ENCODE measurements at regions not wholly inside any gene's neighbourhood (a gene's known extent, or its start where the extent isn't known, plus 50 kb on each side); places are given as distances from the start of the nearest gene placed in this dataset.

DNA sequence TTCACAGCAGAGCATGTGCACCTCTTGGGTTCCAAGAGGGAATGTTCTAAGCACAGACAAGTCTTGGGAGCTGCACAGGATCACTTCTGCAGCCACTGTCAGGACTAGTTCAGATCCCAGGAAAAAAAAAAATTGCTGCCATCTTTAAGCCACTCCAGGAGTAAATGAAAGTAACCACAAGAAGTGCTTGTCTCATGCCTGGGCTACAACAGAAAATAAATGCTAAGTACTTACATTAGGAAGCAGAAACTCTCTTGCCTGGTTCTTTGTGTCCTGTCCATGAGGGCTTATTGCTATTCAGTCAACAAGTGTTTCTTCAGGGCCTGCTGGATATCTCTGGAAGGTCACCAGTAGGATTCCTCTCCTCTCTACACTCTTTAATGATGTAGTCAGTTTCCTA, 176.1 kb downstream of the KTN1 start:
- intact Hi-C loops (cut with DNase I): no loop called here
- TF ChIP-seq POLR2AphosphoS5 (IDR thresholded peaks at IDR 0.05) (no peak), EP300 (IDR thresholded peaks at IDR 0.05) (no peak)
- H3K4me3 ChIP-seq: no peak overlapping the region
- no peak for DNase-seq (ENCODE audit: extremely low spot score)
- no peak overlapping the region for H3K27ac ChIP-seq (replicated peaks in 1 of 4)
- no peaks in the 10 kb centered on the region for H3K9me3 ChIP-seq
- no peaks in the 10 kb centered on the region for H3K36me3 ChIP-seq
- peaks cover 0 to 14% (median 12%) of the 10 kb centered on the region in 4 donors for H3K4me1 ChIP-seq
- H3K27me3 ChIP-seq: no peaks in the 10 kb centered on the region

DNA sequence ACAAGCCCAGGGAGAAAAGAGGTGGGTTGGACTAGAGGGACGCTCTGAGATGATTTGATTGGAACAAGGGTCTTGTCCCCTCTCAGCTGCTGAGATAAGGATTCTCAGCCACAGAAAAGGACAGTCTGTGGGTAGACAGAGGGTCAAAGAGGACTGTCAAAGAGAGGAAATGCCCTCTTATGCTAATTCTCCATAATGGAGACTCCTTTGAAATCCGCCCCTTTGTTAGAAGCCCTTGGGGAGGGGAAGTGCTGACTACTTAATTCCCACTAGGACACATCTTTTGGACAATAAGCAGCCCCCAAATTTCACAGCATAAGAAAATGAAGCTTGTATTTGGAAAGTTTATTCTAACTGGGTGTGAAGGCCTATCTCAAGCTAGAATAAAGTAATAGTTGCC, 176.6 kb downstream of the KTN1 start:
- no peak overlapping the region for H3K4me3 ChIP-seq
- intact Hi-C loops (cut with DNase I): no loop called here
- peaks cover 0 to 14% (median 12%) of the 10 kb centered on the region in 4 donors for H3K4me1 ChIP-seq
- WGBS: 89% methylated on average over 2 of the region's 2 CpGs
- no peaks in the 10 kb centered on the region for H3K27me3 ChIP-seq
- H3K9me3 ChIP-seq: no peaks in the 10 kb centered on the region
- TF ChIP-seq POLR2A (IDR thresholded peaks at IDR 0.05; ENCODE audit: low read depth) (no peak), POLR2AphosphoS5 (IDR thresholded peaks at IDR 0.05) (no peak), EP300 (IDR thresholded peaks at IDR 0.05) (no peak)
- TF ChIP-seq, protein P1, sequence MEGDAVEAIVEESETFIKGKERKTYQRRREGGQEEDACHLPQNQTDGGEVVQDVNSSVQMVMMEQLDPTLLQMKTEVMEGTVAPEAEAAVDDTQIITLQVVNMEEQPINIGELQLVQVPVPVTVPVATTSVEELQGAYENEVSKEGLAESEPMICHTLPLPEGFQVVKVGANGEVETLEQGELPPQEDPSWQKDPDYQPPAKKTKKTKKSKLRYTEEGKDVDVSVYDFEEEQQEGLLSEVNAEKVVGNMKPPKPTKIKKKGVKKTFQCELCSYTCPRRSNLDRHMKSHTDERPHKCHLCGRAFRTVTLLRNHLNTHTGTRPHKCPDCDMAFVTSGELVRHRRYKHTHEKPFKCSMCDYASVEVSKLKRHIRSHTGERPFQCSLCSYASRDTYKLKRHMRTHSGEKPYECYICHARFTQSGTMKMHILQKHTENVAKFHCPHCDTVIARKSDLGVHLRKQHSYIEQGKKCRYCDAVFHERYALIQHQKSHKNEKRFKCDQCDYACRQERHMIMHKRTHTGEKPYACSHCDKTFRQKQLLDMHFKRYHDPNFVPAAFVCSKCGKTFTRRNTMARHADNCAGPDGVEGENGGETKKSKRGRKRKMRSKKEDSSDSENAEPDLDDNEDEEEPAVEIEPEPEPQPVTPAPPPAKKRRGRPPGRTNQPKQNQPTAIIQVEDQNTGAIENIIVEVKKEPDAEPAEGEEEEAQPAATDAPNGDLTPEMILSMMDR (IDR thresholded peaks at IDR 0.05): no peak
- no peaks in the 10 kb centered on the region for H3K36me3 ChIP-seq
- DNase-seq (ENCODE audit: extremely low spot score): no peak
- H3K27ac ChIP-seq (replicated peaks in 1 of 4): no peak overlapping the region

DNA sequence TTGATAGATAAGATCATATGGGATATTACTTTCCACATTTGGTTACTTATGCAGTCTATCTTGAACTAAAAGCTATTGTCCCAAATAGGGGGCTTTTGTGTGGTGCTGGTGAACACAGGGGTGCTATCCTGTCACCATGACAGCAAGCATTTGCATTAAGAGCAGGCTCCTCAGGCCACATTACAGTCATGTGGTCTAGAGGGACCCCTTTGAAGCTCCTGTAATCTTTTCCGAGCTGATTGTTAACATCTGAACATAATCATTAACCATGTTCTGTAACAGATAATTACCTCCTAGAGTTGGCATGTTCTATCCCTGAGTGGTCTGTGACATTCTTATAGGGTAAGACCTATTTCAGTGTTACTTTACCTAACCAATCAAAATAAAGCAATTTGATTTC, 178.8 kb downstream of the KTN1 start:
- Histone ChIP-seq H3K36me3 (no peaks in the 10 kb centered on the region), H3K4me3 (no peak overlapping the region), H3K27ac (replicated peaks in 1 of 4) (no peak overlapping the region), H3K27me3 (no peaks in the 10 kb centered on the region), H3K9me3 (no peaks in the 10 kb centered on the region), H3K4me1 (peaks cover 0 to under 1% (median 0%) of the 10 kb centered on the region in 4 donors)
- WGBS: 75% methylated on average over 1 of the region's 1 CpG
- DNase-seq (ENCODE audit: extremely low spot score): no peak
- intact Hi-C loops (cut with DNase I): no loop called here
- TF ChIP-seq POLR2AphosphoS5 (IDR thresholded peaks at IDR 0.05) (no peak), EP300 (IDR thresholded peaks at IDR 0.05) (no peak), POLR2A (IDR thresholded peaks at IDR 0.05; ENCODE audit: low read depth) (no peak)
- TF ChIP-seq, protein P1 (IDR thresholded peaks at IDR 0.05): no peak

DNA sequence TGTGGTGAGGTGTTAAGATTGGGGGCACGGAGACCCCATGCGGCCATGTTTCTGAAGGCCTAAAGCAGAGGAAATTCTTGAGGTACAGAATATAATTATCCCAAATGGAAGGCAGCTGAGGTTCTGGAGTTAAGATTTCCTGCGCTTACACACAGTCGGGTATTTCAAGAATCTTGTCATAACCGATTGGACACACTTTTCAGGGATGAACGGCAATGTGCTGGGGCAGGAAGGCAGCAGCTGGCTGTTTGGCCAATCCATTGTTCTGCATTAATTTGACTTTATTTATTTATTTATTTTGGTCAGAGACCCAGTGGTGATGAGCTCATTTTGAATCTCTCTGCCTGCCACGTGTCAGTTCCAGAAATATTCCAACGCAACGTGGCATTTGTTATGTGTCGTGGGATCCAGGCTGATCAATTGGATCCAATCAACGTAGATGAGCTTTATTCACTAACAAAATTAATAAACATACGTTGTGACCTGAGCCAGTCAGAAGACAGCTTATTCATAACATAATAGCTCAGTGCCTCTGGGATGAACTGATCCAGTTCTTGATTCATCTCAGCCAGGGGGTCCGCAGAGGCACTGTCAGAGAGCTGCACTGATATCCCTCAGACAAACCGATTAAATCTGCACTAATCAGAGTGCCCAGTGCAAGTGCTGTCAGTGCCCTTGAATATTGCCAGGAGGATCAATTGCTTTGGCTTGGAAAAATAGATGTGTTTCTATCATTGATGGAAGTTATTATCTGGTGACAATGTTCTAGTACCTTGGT, 181.0 kb downstream of the KTN1 start:
- Histone ChIP-seq H3K4me1 (no peaks in the 10 kb centered on the region), H3K9me3 (no peaks in the 10 kb centered on the region), H3K36me3 (no peaks in the 10 kb centered on the region), H3K27me3 (no peaks in the 10 kb centered on the region), H3K27ac (replicated peaks in 1 of 4) (no peak overlapping the region), H3K4me3 (no peak overlapping the region)
- TF ChIP-seq POLR2AphosphoS5 (IDR thresholded peaks at IDR 0.05): no peak
- TF ChIP-seq, protein P1 (IDR thresholded peaks at IDR 0.05): no peak
- TF ChIP-seq POLR2A (IDR thresholded peaks at IDR 0.05; ENCODE audit: low read depth): no peak
- TF ChIP-seq EP300 (IDR thresholded peaks at IDR 0.05): no peak
- DNase-seq (ENCODE audit: extremely low spot score): no peak
- 91% methylated on average over 12 of the region's 14 CpGs for WGBS
- intact Hi-C loops (cut with DNase I): no loop called here

DNA sequence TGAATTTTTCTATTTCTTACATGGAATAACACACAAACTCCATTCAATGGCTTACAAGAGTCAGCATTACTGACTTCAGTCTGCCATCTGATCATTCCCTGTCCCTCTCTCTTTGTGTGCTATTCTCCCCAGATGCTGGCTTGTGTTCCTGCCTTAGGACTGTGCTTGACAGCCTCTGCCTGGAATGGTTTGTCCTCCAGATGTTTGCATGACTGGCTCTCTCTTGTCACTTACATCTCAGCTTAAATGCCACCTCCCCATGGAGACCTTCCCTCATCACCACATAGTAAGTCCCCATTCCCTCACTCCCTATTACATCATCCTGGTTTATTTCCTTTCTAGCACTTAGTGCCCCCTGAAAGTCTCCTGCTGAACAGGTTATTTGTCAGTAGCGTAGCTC, 181.6 kb downstream of the KTN1 start:
- intact Hi-C loops (cut with DNase I): no loop called here
- 91% methylated on average over 1 of the region's 1 CpG for WGBS

More for the DNA sequence above, 181.6 kb downstream of the KTN1 start:
- no peak overlapping the region for H3K4me3 ChIP-seq
- H3K27me3 ChIP-seq: no peaks in the 10 kb centered on the region
- H3K4me1 ChIP-seq: no peaks in the 10 kb centered on the region
- H3K27ac ChIP-seq (replicated peaks in 1 of 4): no peak overlapping the region
- DNase-seq (ENCODE audit: extremely low spot score): no peak
- TF ChIP-seq, protein P1 (IDR thresholded peaks at IDR 0.05): no peak
- TF ChIP-seq POLR2AphosphoS5 (IDR thresholded peaks at IDR 0.05) (no peak), EP300 (IDR thresholded peaks at IDR 0.05) (no peak), POLR2A (IDR thresholded peaks at IDR 0.05; ENCODE audit: low read depth) (no peak)
- no peaks in the 10 kb centered on the region for H3K9me3 ChIP-seq
- H3K36me3 ChIP-seq: no peaks in the 10 kb centered on the region
